ENCODE measurements at regions not wholly inside any gene's neighbourhood (a gene's known extent, or its start where the extent isn't known, plus 50 kb on each side); places are given as distances from the start of the nearest gene placed in this dataset.

- Histone ChIP-seq H3K4me1 (no peaks in the 10 kb centered on the region), H3K9me3 (peaks cover 7% of the 10 kb centered on the region; the same call in 2 of the 3 replicates), H3K4me2 (no peak overlapping the region), H3K27ac (no peak overlapping the region), H3K4me3 (no peak overlapping the region)
- POLR2A ChIA-PET: no interaction called here
- DNase-seq (ENCODE audit: low read depth in 1 of 2, low spot score in 1 of 2): no peak
- CTCF ChIA-PET: no interaction called here
- no peak for ATAC-seq
- WGBS (ENCODE audit: missing lambda C conversion rate): 29% methylated on average over 4 of the region's 4 CpGs
- no peak for FAIRE-seq
- TF ChIP-seq GATA3 (IDR thresholded peaks at IDR 0.05; ENCODE audit: borderline replicate concordance) (no peak), CTCF (IDR thresholded peaks at IDR 0.05) (no peak), EHF (CRISPR knock-in tag; IDR thresholded peaks at IDR 0.05) (no peak), FOXS1 (CRISPR knock-in tag; IDR thresholded peaks at IDR 0.05) (no peak), KDM1A (IDR thresholded peaks at IDR 0.05; ENCODE audit: low read depth) (no peak), ATOH8 (CRISPR knock-in tag; IDR thresholded peaks at IDR 0.05; ENCODE audit: low read depth) (no peak), BCL3 (IDR thresholded peaks at IDR 0.05) (no peak), CHD2 (IDR thresholded peaks at IDR 0.05; ENCODE audit: low read length, partially characterized antibody) (no peak), RCOR1 (IDR thresholded peaks at IDR 0.05; ENCODE audit: low read depth, low read length) (no peak)
These were observed 594.8 kb upstream of the SEMA3D start for GRCh38 chr7:85781606-85782005.

- Histone ChIP-seq H3K4me1 (no peaks in the 10 kb centered on the region), H3K4me2 (no peak overlapping the region), H3K4me3 (no peak overlapping the region), H3K9me3 (no peaks in the 10 kb centered on the region), H3K27ac (no peak overlapping the region)
- no peak for TF ChIP-seq POLR2A (IDR thresholded peaks at IDR 0.05; ENCODE audit: low read length)
- TF ChIP-seq ZSCAN20 (CRISPR knock-in tag; IDR thresholded peaks at IDR 0.05): no peak
- TF ChIP-seq NFE2L2 (conservative IDR thresholded peaks at IDR 0.05; ENCODE audit: low read length): no peak
- TF ChIP-seq ESRRA (IDR thresholded peaks at IDR 0.05; ENCODE audit: borderline replicate concordance, low read length): no peak
- no peak for TF ChIP-seq EHF (CRISPR knock-in tag; IDR thresholded peaks at IDR 0.05)
- no peak for TF ChIP-seq NPAS2 (CRISPR knock-in tag; IDR thresholded peaks at IDR 0.05; ENCODE audit: borderline replicate concordance)
- no peak for TF ChIP-seq HES2 (IDR thresholded peaks at IDR 0.05)
- no peak for TF ChIP-seq HOXB13 (CRISPR knock-in tag; IDR thresholded peaks at IDR 0.05; ENCODE audit: low read depth)
- TF ChIP-seq MAZ (IDR thresholded peaks at IDR 0.05; ENCODE audit: borderline replicate concordance, low read depth, low read length): no peak
- no peak for TF ChIP-seq REST (IDR thresholded peaks at IDR 0.05)
- no peak for TF ChIP-seq MAFK (IDR thresholded peaks at IDR 0.05; ENCODE audit: partially characterized antibody)
- TF ChIP-seq RNF2 (IDR thresholded peaks at IDR 0.05; ENCODE audit: borderline replicate concordance, low read depth): no peak
- TF ChIP-seq KDM5A (IDR thresholded peaks at IDR 0.05): no peak
- FAIRE-seq (no peak), DNase-seq (ENCODE audit: low read depth in 1 of 2, low spot score in 1 of 2) (no peak), ATAC-seq (no peak)
- CTCF ChIA-PET: no interaction called here
- WGBS (ENCODE audit: missing lambda C conversion rate): 33% methylated on average over 1 of the region's 1 CpG
- POLR2A ChIA-PET: no interaction called here
These were observed 590.0 kb upstream of the SEMA3D start for GRCh38 chr7:85776691-85777345.

Measured in A549 (cell line).